ENCODE measurements at regions not wholly inside any gene's neighbourhood (a gene's known extent, or its start where the extent isn't known, plus 50 kb on each side); places are given as distances from the start of the nearest gene placed in this dataset.

DNA sequence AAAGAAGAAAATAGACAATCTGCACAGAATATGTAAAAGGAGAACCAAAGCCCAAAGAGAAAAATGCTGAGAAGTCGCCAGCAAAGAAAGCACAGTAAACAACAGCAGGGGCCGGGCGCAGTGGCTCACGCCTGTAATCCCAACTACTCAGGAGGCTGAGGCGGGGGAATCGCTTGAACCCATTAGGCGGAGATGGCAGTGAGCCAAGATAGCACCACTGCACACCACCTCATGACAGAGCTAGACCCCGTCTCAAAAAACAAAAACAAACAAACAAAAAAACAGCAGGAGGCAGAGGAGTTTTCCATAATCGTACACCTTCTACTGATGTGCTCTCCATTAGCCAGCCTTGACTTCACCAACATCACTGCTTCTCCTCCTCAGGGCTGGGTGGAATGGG, 153.2 kb downstream of the LYPLAL1 start:
- intact Hi-C loops (cut with micrococcal nuclease; ENCODE audit: unreplicated experiment) = no loop called here
- H3K27me3 ChIP-seq (replicated peaks; ENCODE audit: insufficient read depth, low read depth, low read length, poor library complexity) = no peaks in the 10 kb centered on the region
- no peaks in the 10 kb centered on the region for H3K4me1 ChIP-seq (ENCODE audit: insufficient read depth, low read length, poor library complexity, severe bottlenecking)
- H3K9me3 ChIP-seq (ENCODE audit: low read depth, low read length, poor library complexity, severe bottlenecking) = no peaks in the 10 kb centered on the region
- TF ChIP-seq EZH2 (IDR thresholded peaks at IDR 0.05; ENCODE audit: borderline replicate concordance, low read depth, low read length, poor library complexity, severe bottlenecking) = no peak
- TF ChIP-seq, protein P1, sequence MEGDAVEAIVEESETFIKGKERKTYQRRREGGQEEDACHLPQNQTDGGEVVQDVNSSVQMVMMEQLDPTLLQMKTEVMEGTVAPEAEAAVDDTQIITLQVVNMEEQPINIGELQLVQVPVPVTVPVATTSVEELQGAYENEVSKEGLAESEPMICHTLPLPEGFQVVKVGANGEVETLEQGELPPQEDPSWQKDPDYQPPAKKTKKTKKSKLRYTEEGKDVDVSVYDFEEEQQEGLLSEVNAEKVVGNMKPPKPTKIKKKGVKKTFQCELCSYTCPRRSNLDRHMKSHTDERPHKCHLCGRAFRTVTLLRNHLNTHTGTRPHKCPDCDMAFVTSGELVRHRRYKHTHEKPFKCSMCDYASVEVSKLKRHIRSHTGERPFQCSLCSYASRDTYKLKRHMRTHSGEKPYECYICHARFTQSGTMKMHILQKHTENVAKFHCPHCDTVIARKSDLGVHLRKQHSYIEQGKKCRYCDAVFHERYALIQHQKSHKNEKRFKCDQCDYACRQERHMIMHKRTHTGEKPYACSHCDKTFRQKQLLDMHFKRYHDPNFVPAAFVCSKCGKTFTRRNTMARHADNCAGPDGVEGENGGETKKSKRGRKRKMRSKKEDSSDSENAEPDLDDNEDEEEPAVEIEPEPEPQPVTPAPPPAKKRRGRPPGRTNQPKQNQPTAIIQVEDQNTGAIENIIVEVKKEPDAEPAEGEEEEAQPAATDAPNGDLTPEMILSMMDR (conservative IDR thresholded peaks at IDR 0.05; ENCODE audit: low read depth, low read length) = no peak
- no peak for DNase-seq (ENCODE audit: low spot score)
- ChIA-PET CTCF (no interaction called here), POLR2A (ENCODE audit: low non-redundant PET) (no interaction called here)
- no peaks in the 10 kb centered on the region for H3K36me3 ChIP-seq (ENCODE audit: insufficient read depth, low read length, poor library complexity, severe bottlenecking)
- H3K27ac ChIP-seq (ENCODE audit: low read depth, low read length, poor library complexity, severe bottlenecking) = no peak overlapping the region
- BruUV-seq (replicated peaks) = no TSS peak
- H3K4me3 ChIP-seq (ENCODE audit: low read depth, low read length, poor library complexity, severe bottlenecking) = no peak overlapping the region

DNA sequence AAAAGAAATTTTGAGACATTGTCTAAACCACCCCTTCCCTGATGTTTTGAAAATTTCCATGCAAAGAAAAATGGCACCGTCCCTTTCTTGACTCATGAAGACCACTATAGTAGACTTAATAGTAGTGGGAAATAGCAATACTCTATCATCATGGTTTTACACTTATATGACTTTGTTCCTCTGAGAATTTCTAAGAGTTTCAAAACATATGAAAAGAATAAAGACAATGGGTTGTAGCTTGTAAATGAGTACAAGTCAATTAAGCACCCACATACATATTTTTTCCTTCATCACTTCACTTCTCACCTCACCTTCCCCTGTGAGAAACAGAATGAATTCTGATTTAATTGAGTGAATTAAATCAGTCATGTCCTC, 151.7 kb downstream of the LYPLAL1 start:
- Histone ChIP-seq H3K27me3 (replicated peaks; ENCODE audit: insufficient read depth, low read depth, low read length, poor library complexity) (no peaks in the 10 kb centered on the region), H3K9me3 (ENCODE audit: low read depth, low read length, poor library complexity, severe bottlenecking) (no peaks in the 10 kb centered on the region), H3K4me1 (ENCODE audit: insufficient read depth, low read length, poor library complexity, severe bottlenecking) (no peaks in the 10 kb centered on the region), H3K36me3 (ENCODE audit: insufficient read depth, low read length, poor library complexity, severe bottlenecking) (no peaks in the 10 kb centered on the region), H3K4me3 (ENCODE audit: low read depth, low read length, poor library complexity, severe bottlenecking) (no peak overlapping the region), H3K27ac (ENCODE audit: low read depth, low read length, poor library complexity, severe bottlenecking) (no peak overlapping the region)
- no TSS peak for BruUV-seq (replicated peaks)
- no peak for DNase-seq (ENCODE audit: low spot score)
- TF ChIP-seq EZH2 (IDR thresholded peaks at IDR 0.05; ENCODE audit: borderline replicate concordance, low read depth, low read length, poor library complexity, severe bottlenecking) = no peak
- TF ChIP-seq, protein P1 (conservative IDR thresholded peaks at IDR 0.05; ENCODE audit: low read depth, low read length) = no peak
- POLR2A ChIA-PET (ENCODE audit: low non-redundant PET) = no interaction called here
- intact Hi-C loops (cut with micrococcal nuclease; ENCODE audit: unreplicated experiment) = no loop called here
- CTCF ChIA-PET = no interaction called here

DNA sequence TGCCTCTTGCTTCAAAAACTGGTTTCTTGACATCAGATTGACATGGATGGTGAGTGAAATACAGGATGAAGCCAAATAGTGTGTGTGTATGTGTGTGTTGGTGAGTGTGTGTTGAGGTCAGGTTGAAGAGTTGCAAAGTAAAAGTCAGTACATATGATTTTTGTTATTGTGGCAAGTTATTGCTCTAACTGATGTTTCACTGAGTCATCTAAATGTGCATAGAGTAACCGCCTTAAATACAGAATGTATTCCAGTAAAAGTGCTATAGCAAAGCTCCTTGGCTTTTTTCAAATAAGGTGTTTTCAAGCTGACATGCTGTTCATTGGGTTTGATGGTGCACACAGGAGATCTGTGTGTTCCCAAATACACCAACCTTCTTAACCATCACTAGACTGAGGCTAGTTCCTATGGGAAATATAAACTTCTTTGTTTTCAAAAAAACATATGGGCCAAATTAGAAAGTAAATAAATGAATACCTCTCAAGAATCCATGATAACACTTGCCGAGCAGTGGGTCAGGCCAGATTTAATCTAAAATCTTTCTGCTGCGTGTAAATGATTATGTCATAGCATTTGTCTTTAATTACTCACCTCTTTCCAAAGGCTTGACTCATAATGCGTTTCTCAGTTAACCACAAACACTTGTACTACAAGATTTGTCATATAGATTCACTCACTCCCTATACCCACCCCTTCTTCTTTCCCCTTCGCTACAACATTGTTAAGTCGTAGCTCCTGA, 151.1 kb downstream of the LYPLAL1 start:
- BruUV-seq (replicated peaks) = no TSS peak
- intact Hi-C loops (cut with micrococcal nuclease; ENCODE audit: unreplicated experiment) = no loop called here
- TF ChIP-seq, protein P1 (conservative IDR thresholded peaks at IDR 0.05; ENCODE audit: low read depth, low read length) = no peak
- no peak for TF ChIP-seq EZH2 (IDR thresholded peaks at IDR 0.05; ENCODE audit: borderline replicate concordance, low read depth, low read length, poor library complexity, severe bottlenecking)
- ChIA-PET CTCF (no interaction called here), POLR2A (ENCODE audit: low non-redundant PET) (no interaction called here)
- Histone ChIP-seq H3K9me3 (ENCODE audit: low read depth, low read length, poor library complexity, severe bottlenecking) (no peaks in the 10 kb centered on the region), H3K36me3 (ENCODE audit: insufficient read depth, low read length, poor library complexity, severe bottlenecking) (no peaks in the 10 kb centered on the region), H3K4me1 (ENCODE audit: insufficient read depth, low read length, poor library complexity, severe bottlenecking) (no peaks in the 10 kb centered on the region), H3K4me3 (ENCODE audit: low read depth, low read length, poor library complexity, severe bottlenecking) (no peak overlapping the region), H3K27me3 (replicated peaks; ENCODE audit: insufficient read depth, low read depth, low read length, poor library complexity) (no peaks in the 10 kb centered on the region), H3K27ac (ENCODE audit: low read depth, low read length, poor library complexity, severe bottlenecking) (no peak overlapping the region)
- peak; percentile 47 for DNase-seq (ENCODE audit: low spot score)
